ENCODE measurements at regions not wholly inside any gene's neighbourhood (a gene's known extent, or its start where the extent isn't known, plus 50 kb on each side); places are given as distances from the start of the nearest gene placed in this dataset.

DNA sequence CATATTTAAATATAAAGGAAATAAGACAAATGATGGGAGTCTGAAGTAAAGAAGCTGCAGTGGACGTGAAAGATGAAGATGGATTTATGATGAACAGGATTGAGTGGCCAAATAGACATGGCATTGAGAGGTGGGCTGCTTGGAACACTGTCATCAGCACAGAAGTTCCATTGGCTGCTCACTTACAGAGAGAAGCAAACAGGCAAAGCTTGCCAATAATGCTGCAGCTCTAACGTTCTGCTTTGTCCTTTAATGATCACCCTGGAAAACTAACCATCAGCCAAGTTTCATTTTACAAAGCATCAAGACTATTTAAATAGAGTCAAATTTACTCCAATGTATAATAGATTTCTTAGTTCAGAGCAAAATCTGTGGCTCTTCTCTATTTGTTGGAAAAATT lies 721.4 kb downstream of the TMTC2 start:
- TF ChIP-seq SUZ12 (IDR thresholded peaks at IDR 0.05; ENCODE audit: extremely low read depth, insufficient read depth, insufficient read length) (no peak), YY1 (IDR thresholded peaks at IDR 0.05; ENCODE audit: insufficient read depth, insufficient read length) (no peak), ZNF274 (IDR thresholded peaks at IDR 0.05; ENCODE audit: low read depth, low read length) (no peak)
